Astrocyte (in vitro differentiated cells and primary cell): ENCODE measurements at regions not wholly inside any gene's neighbourhood (a gene's known extent, or its start where the extent isn't known, plus 50 kb on each side); places are given as distances from the start of the nearest gene placed in this dataset.

ENCODE experiments used
- DNase-seq: peaks from one replicate; pipeline ENCODE4 v3.0.0-alpha.2; 2010; ENCODE audit warnings: low read depth
- FAIRE-seq: peaks from 2 replicates; lab custom pipeline; 2011; peaks lifted over from hg19 to GRCh38; lab: Jason Lieb, UNC
- H2AFZ ChIP-seq: 2 replicates; pipeline ENCODE4 v1.6.0; 2012; ENCODE audit warnings: low read depth, low read length, inconsistent platforms
- H3K27ac ChIP-seq: 2 replicates; pipeline ENCODE4 v1.5.1; 2011; ENCODE audit warnings: low read depth, low read length, inconsistent platforms
- H3K27me3 ChIP-seq: 2 replicates; pipeline ENCODE4 v1.6.0; 2011; ENCODE audit warnings: low read length, inconsistent platforms; ENCODE audit not compliant: insufficient read depth
- H3K36me3 ChIP-seq: 2 replicates; pipeline ENCODE4 v1.5.1; 2011; ENCODE audit warnings: low read length, inconsistent platforms; ENCODE audit not compliant: insufficient read depth
- H3K4me1 ChIP-seq: 2 replicates; pipeline ENCODE4 v1.5.1; 2011; ENCODE audit warnings: low read length, inconsistent platforms; ENCODE audit not compliant: insufficient read depth
- H3K4me2 ChIP-seq: 2 replicates; pipeline ENCODE4 v1.6.0; 2012; ENCODE audit warnings: low read length, inconsistent platforms
- H3K4me3 ChIP-seq: 2 replicates; pipeline ENCODE4 v1.5.1; 2011; ENCODE audit warnings: low read depth, mild to moderate bottlenecking, low read length, inconsistent platforms; ENCODE audit not compliant: insufficient read depth
- H3K79me2 ChIP-seq: 2 replicates; pipeline ENCODE4 v1.6.0; 2012; ENCODE audit warnings: mild to moderate bottlenecking, low read length, inconsistent platforms; ENCODE audit not compliant: insufficient read depth
- H3K9ac ChIP-seq: 2 replicates; pipeline ENCODE4 v1.6.0; 2012; ENCODE audit warnings: mild to moderate bottlenecking, low read length, inconsistent platforms
- H3K9me3 ChIP-seq: 2 replicates; pipeline ENCODE4 v1.5.1; 2012; ENCODE audit warnings: low read depth, mild to moderate bottlenecking, low read length, inconsistent platforms; ENCODE audit not compliant: insufficient read depth
- H4K20me1 ChIP-seq: 2 replicates; pipeline ENCODE4 v1.6.0; 2012; ENCODE audit warnings: low read length, inconsistent platforms; ENCODE audit not compliant: insufficient read depth
- H3K27ac Mint-ChIP-seq: one replicate; pipeline ENCODE4 v1.8.0; 2021; ENCODE audit warnings: mild to moderate bottlenecking, mixed read lengths; ENCODE audit not compliant: unreplicated experiment
- H3K27me3 Mint-ChIP-seq: one replicate; pipeline ENCODE4 v1.8.0; 2021; ENCODE audit warnings: low read depth, mixed read lengths; ENCODE audit not compliant: unreplicated experiment
- H3K36me3 Mint-ChIP-seq: one replicate; pipeline ENCODE4 v1.8.0; 2021; ENCODE audit warnings: low read depth, mixed read lengths; ENCODE audit not compliant: unreplicated experiment
- H3K4me1 Mint-ChIP-seq: one replicate; pipeline ENCODE4 v1.8.0; 2021; ENCODE audit warnings: low read depth, mixed read lengths; ENCODE audit not compliant: unreplicated experiment
- H3K4me3 Mint-ChIP-seq: one replicate; pipeline ENCODE4 v1.8.0; 2021; ENCODE audit warnings: mild to moderate bottlenecking, moderate library complexity, mixed read lengths; ENCODE audit not compliant: unreplicated experiment
- H3K9me3 Mint-ChIP-seq: one replicate; pipeline ENCODE4 v1.8.0; 2021; ENCODE audit warnings: mild to moderate bottlenecking, mixed read lengths; ENCODE audit not compliant: unreplicated experiment
- CTCF ChIP-seq: IDR thresholded peaks from 2 replicates; pipeline ENCODE4 v1.5.1; 2011; ENCODE audit warnings: low read depth, mild to moderate bottlenecking, inconsistent platforms, low read length, moderate library complexity; ENCODE audit not compliant: insufficient read depth
- EZH2 ChIP-seq: IDR thresholded peaks from 2 replicates; pipeline ENCODE4 v1.6.1; 2012; ENCODE audit warnings: mild to moderate bottlenecking, low read length, inconsistent platforms; ENCODE audit not compliant: insufficient read depth

- no peaks in the 10 kb centered on the region for H3K27me3 Mint-ChIP-seq
- H3K36me3 Mint-ChIP-seq: no peaks in the 10 kb centered on the region
- no peak for TF ChIP-seq EZH2
- no peak for TF ChIP-seq CTCF
- Histone ChIP-seq H3K27me3 (no peaks in the 10 kb centered on the region), H3K79me2 (no peaks in the 10 kb centered on the region), H3K36me3 (no peaks in the 10 kb centered on the region), H4K20me1 (no peaks in the 10 kb centered on the region), H3K4me3 (no peak overlapping the region), H3K9ac (no peak overlapping the region), H3K4me2 (no peak overlapping the region), H2AFZ (no peak overlapping the region), H3K27ac (no peak overlapping the region), H3K9me3 (no peaks in the 10 kb centered on the region), H3K4me1 (no peaks in the 10 kb centered on the region)
- FAIRE-seq (no peak), DNase-seq (no peak)
- no peak overlapping the region for H3K4me3 Mint-ChIP-seq
- H3K27ac Mint-ChIP-seq: no peak overlapping the region
- H3K4me1 Mint-ChIP-seq: peaks cover 11% of the 10 kb centered on the region
- H3K9me3 Mint-ChIP-seq: no peaks in the 10 kb centered on the region
Measured at GRCh38 chr11:21893565-21893867, 299.4 kb upstream of the ANO5 start.

- DNase-seq (no peak), FAIRE-seq (no peak)
- Mint-ChIP-seq H3K9me3 (no peaks in the 10 kb centered on the region), H3K36me3 (no peaks in the 10 kb centered on the region), H3K27ac (no peak overlapping the region), H3K4me1 (peaks cover 4% of the 10 kb centered on the region), H3K4me3 (no peak overlapping the region), H3K27me3 (no peaks in the 10 kb centered on the region)
- Histone ChIP-seq H2AFZ (no peak overlapping the region), H3K9ac (no peak overlapping the region), H3K27me3 (no peaks in the 10 kb centered on the region), H3K79me2 (no peaks in the 10 kb centered on the region), H3K9me3 (no peaks in the 10 kb centered on the region), H3K4me3 (no peak overlapping the region), H3K4me1 (no peaks in the 10 kb centered on the region), H3K27ac (no peak overlapping the region), H4K20me1 (no peaks in the 10 kb centered on the region), H3K4me2 (no peak overlapping the region), H3K36me3 (no peaks in the 10 kb centered on the region)
- TF ChIP-seq EZH2 (no peak), CTCF (no peak)
Measured at GRCh38 chr11:21894492-21894891, 298.4 kb upstream of the ANO5 start.

- no peaks in the 10 kb centered on the region for H3K36me3 ChIP-seq
- DNase-seq (no peak), FAIRE-seq (no peak)
- TF ChIP-seq EZH2 (no peak), CTCF (no peak)
- H2AFZ ChIP-seq: no peak overlapping the region
- H3K4me1 ChIP-seq: no peaks in the 10 kb centered on the region
- no peaks in the 10 kb centered on the region for H3K9me3 Mint-ChIP-seq
- H3K9ac ChIP-seq: no peak overlapping the region
- H3K4me3 ChIP-seq: no peak overlapping the region
- no peaks in the 10 kb centered on the region for H3K27me3 Mint-ChIP-seq
- no peaks in the 10 kb centered on the region for H3K9me3 ChIP-seq
- H3K27ac Mint-ChIP-seq: no peak overlapping the region
- no peaks in the 10 kb centered on the region for H4K20me1 ChIP-seq
- no peaks in the 10 kb centered on the region for H3K79me2 ChIP-seq
- H3K4me1 Mint-ChIP-seq: peaks cover 4% of the 10 kb centered on the region
- no peak overlapping the region for H3K4me3 Mint-ChIP-seq
- H3K36me3 Mint-ChIP-seq: no peaks in the 10 kb centered on the region
- no peak overlapping the region for H3K4me2 ChIP-seq
- no peak overlapping the region for H3K27ac ChIP-seq
- no peaks in the 10 kb centered on the region for H3K27me3 ChIP-seq
Measured at GRCh38 chr11:21895686-21896085, 297.2 kb upstream of the ANO5 start.
